Smooth muscle cell (in vitro differentiated cells): ENCODE measurements at regions not wholly inside any gene's neighbourhood (a gene's known extent, or its start where the extent isn't known, plus 50 kb on each side); places are given as distances from the start of the nearest gene placed in this dataset.
A peak's percentile ranks its signal among the peaks of the same experiment; 100 is the strongest.

ENCODE experiments used
- DNase-seq: peaks from one replicate; lab custom pipeline; 2025; ENCODE audit not compliant: unreplicated experiment; lab: John Stamatoyannopoulos, UW
- H2AFZ ChIP-seq: fragments of 200-600 bp; sonication (generic); 2 replicates; pipeline ENCODE4 v1.6.0; 2016; ENCODE audit warnings: antibody characterized with exemption, low read depth, mild to moderate bottlenecking
- H3F3A ChIP-seq: fragments of 200-600 bp; sonication (generic); 2 replicates; pipeline ENCODE4 v1.6.0; 2017; ENCODE audit warnings: antibody characterized with exemption, low read depth
- H3K27ac ChIP-seq: fragments of 200-600 bp; sonication (generic); 2 replicates; pipeline ENCODE4 v1.5.1; 2016; ENCODE audit warnings: low read depth, mild to moderate bottlenecking
- H3K27me3 ChIP-seq: fragments of 200-600 bp; sonication (generic); 2 replicates; pipeline ENCODE4 v1.6.1; 2016; ENCODE audit warnings: low read depth, mild to moderate bottlenecking
- H3K36me3 ChIP-seq: fragments of 200-600 bp; sonication (generic); 2 replicates; pipeline ENCODE4 v1.5.1; 2016; ENCODE audit warnings: low read depth
- H3K4me1 ChIP-seq: fragments of 200-600 bp; sonication (generic); 2 replicates; pipeline ENCODE4 v1.5.1; 2016; ENCODE audit warnings: low read depth
- H3K4me2 ChIP-seq: fragments of 200-600 bp; sonication (generic); 2 replicates; pipeline ENCODE4 v1.6.0; 2016; ENCODE audit warnings: mild to moderate bottlenecking
- H3K4me3 ChIP-seq: fragments of 200-600 bp; sonication (generic); 2 replicates; pipeline ENCODE4 v1.5.1; 2016; ENCODE audit warnings: mild to moderate bottlenecking
- H3K79me2 ChIP-seq: fragments of 200-600 bp; sonication (generic); 2 replicates; pipeline ENCODE4 v1.6.0; 2016; ENCODE audit warnings: low read depth, mild to moderate bottlenecking
- H3K9ac ChIP-seq: fragments of 200-600 bp; sonication (generic); 2 replicates; pipeline ENCODE4 v1.6.0; 2016; ENCODE audit warnings: low read depth
- H3K9me3 ChIP-seq: fragments of 200-600 bp; sonication (generic); replicated peaks from 2 replicates; pipeline ENCODE4 v1.5.1; 2016; ENCODE audit warnings: low read depth
- H4K20me1 ChIP-seq: fragments of 200-600 bp; sonication (generic); 2 replicates; pipeline ENCODE4 v1.6.0; 2016; ENCODE audit warnings: low read depth
- WGBS: methylation state at CpG from one replicate; pipeline ENCODE4 v1.1.7; 2016; ENCODE audit warnings: low lambda C conversion rate; 5-methylcytosine and 5-hydroxymethylcytosine counted together
- TF ChIP-seq, protein P1 (sequence below): fragments of 200-600 bp; sonication (generic); IDR thresholded peaks from 2 replicates; pipeline ENCODE4 v1.5.1; 2017; ENCODE audit warnings: borderline replicate concordance, mild to moderate bottlenecking, antibody characterized with exemption; ENCODE audit not compliant: insufficient read depth, poor library complexity, severe bottlenecking

DNA sequence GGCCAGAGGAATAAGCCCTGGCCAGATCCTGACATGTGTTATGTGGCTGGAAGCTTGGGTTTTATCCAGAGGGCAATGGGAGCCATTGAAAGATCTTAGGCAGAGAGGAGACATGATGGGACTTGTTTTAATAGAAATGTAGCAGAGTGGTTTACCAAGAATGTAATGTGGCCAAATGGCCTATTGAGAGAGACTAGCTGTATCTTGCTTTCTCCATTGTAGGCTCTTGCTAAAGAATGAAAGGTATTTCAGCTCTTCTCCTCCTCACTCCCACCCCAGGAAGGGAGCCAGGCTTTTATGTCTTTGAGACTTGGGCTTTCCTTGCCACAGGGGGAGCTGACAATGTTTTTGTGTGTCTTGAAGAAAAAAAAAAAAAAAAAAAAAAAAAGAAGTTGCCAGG, 82.3 kb downstream of the TRIM29 start:
- H3K9ac ChIP-seq, result no peak overlapping the region
- TF ChIP-seq, protein P1, sequence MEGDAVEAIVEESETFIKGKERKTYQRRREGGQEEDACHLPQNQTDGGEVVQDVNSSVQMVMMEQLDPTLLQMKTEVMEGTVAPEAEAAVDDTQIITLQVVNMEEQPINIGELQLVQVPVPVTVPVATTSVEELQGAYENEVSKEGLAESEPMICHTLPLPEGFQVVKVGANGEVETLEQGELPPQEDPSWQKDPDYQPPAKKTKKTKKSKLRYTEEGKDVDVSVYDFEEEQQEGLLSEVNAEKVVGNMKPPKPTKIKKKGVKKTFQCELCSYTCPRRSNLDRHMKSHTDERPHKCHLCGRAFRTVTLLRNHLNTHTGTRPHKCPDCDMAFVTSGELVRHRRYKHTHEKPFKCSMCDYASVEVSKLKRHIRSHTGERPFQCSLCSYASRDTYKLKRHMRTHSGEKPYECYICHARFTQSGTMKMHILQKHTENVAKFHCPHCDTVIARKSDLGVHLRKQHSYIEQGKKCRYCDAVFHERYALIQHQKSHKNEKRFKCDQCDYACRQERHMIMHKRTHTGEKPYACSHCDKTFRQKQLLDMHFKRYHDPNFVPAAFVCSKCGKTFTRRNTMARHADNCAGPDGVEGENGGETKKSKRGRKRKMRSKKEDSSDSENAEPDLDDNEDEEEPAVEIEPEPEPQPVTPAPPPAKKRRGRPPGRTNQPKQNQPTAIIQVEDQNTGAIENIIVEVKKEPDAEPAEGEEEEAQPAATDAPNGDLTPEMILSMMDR, result no peak
- peak overlapping the region; percentile 16 for H3K4me2 ChIP-seq
- H2AFZ ChIP-seq, result peak overlapping the region; percentile 9
- no peaks in the 10 kb centered on the region for H3K79me2 ChIP-seq
- peak overlapping the region; percentile 51 for H3K27ac ChIP-seq
- peaks cover 2% of the 10 kb centered on the region for H3F3A ChIP-seq
- peaks cover 38% of the 10 kb centered on the region for H3K4me1 ChIP-seq
- no peaks in the 10 kb centered on the region for H3K9me3 ChIP-seq
- H3K27me3 ChIP-seq, result no peaks in the 10 kb centered on the region
- no peak for DNase-seq
- no peak overlapping the region for H3K4me3 ChIP-seq
- H4K20me1 ChIP-seq, result no peaks in the 10 kb centered on the region
- no peaks in the 10 kb centered on the region for H3K36me3 ChIP-seq

DNA sequence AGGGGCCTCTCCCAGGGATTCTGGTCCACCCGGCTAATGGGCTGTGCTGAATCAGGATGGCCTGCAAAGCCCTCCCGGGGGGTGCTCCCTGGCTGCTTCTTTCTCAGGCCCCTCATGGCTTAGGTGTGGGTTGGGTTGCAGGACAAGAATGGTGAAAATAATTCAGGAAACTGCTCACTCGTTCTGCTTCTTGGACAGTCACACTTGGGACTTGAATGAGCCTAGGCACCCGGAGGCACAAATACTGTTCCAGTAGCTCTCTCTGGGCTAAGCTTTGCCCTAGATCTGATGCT, 83.2 kb downstream of the TRIM29 start:
- TF ChIP-seq, protein P1, result no peak
- H4K20me1 ChIP-seq, result no peaks in the 10 kb centered on the region
- no peak overlapping the region for H3K4me2 ChIP-seq
- H3K27me3 ChIP-seq, result no peaks in the 10 kb centered on the region
- H3K4me1 ChIP-seq, result peaks cover 38% of the 10 kb centered on the region
- no peak overlapping the region for H3K4me3 ChIP-seq
- 99% methylated on average over 4 of the region's 4 CpGs for WGBS
- no peaks in the 10 kb centered on the region for H3K36me3 ChIP-seq
- no peak overlapping the region for H3K9ac ChIP-seq
- H3F3A ChIP-seq, result peaks cover 2% of the 10 kb centered on the region
- no peaks in the 10 kb centered on the region for H3K9me3 ChIP-seq
- H3K79me2 ChIP-seq, result no peaks in the 10 kb centered on the region
- DNase-seq, result no peak
- no peak overlapping the region for H2AFZ ChIP-seq
- H3K27ac ChIP-seq, result no peak overlapping the region

DNA sequence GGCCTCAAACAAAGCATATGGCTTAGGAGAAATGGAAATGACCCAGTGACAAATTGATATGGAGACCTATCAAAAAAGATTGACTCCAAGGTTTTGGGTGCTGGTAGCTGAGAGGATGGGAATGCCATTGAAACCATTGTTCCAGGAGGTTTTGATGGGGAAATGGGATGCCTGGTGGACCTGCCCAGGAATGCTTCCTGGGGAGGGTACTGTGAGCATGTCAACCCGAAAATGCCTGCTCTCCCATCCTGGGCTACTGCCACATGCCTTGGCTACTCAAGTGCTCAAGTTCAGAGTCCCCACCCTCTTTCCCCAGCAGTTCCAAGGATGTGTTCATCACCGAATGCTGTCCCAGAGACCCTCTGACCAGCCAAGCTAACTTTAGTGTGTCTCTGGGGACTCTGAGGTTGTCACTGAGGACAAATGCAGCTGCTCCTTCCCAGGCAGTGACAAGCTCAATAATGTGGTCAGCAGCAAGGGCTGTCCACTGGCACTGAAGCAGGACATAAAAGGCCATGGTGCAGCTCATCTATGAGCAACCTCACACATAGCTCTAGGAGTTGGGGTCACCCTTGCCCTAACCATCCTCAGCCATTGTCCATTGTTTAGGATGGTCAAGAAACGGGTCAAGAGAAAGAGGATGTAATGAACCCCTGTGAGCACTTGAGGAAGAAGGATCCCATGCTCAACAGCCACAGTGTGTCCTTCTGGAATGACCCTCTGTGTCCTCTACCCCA, 83.7 kb downstream of the TRIM29 start:
- no peak for DNase-seq
- H2AFZ ChIP-seq, result no peak overlapping the region
- H4K20me1 ChIP-seq, result no peaks in the 10 kb centered on the region
- no peak overlapping the region for H3K4me2 ChIP-seq
- TF ChIP-seq, protein P1, result no peak
- no peak overlapping the region for H3K27ac ChIP-seq
- H3K27me3 ChIP-seq, result no peaks in the 10 kb centered on the region
- H3K36me3 ChIP-seq, result no peaks in the 10 kb centered on the region
- H3K4me3 ChIP-seq, result no peak overlapping the region
- H3K4me1 ChIP-seq, result peaks cover 38% of the 10 kb centered on the region
- no peaks in the 10 kb centered on the region for H3K79me2 ChIP-seq
- 97% methylated on average over 3 of the region's 3 CpGs for WGBS
- no peaks in the 10 kb centered on the region for H3K9me3 ChIP-seq
- peaks cover 2% of the 10 kb centered on the region for H3F3A ChIP-seq
- H3K9ac ChIP-seq, result no peak overlapping the region

DNA sequence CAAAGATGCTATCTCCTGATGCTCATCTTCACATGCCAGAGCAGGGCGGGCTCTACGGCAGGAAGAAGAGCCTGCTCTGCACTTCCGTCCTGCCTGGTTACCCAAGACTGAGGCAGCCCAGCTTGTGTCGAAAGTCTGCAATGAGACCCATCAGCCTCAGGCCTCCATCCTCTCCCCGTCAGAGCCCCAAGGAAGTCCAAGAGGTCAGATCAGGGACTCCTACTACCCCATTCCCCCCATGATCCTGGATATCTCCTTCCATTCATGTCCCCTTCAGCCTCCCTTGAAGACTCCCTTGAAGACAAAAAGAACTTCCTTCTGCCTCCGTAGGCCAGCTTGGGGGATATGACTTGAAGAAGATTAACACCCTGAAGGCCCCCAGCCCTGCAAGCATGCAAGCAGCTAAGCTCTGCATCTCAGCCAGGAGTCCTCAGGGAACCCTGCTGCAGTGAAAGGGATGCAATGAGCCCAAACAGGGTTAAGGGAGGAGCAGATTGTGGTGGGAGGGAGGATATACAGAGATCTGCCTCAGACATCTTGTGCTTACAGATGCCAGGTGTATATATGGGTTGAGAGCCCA, 85.6 kb downstream of the TRIM29 start:
- WGBS, result 88% methylated on average over 6 of the region's 6 CpGs
- H3K79me2 ChIP-seq, result no peaks in the 10 kb centered on the region

More for the DNA sequence above, 85.6 kb downstream of the TRIM29 start:
- H3K9me3 ChIP-seq, result peaks cover 7% of the 10 kb centered on the region
- no peaks in the 10 kb centered on the region for H4K20me1 ChIP-seq
- H2AFZ ChIP-seq, result no peak overlapping the region
- no peaks in the 10 kb centered on the region for H3K36me3 ChIP-seq
- no peak overlapping the region for H3K4me3 ChIP-seq
- peaks cover 21% of the 10 kb centered on the region for H3K4me1 ChIP-seq
- H3K27me3 ChIP-seq, result no peaks in the 10 kb centered on the region
- no peaks in the 10 kb centered on the region for H3F3A ChIP-seq
- H3K27ac ChIP-seq, result no peak overlapping the region
- no peak for DNase-seq
- TF ChIP-seq, protein P1, result no peak
- H3K9ac ChIP-seq, result no peak overlapping the region
- no peak overlapping the region for H3K4me2 ChIP-seq
